CD4-positive, alpha-beta T cell treated with Interferon gamma for 1 hour (primary cell): ENCODE measurements at regions not wholly inside any gene's neighbourhood (a gene's known extent, or its start where the extent isn't known, plus 50 kb on each side); places are given as distances from the start of the nearest gene placed in this dataset.

Source experiments
- DNase-seq: peaks from one replicate; pipeline ENCODE4 v3.0.0-alpha.2; 2020

GRCh38 chr6:105901583-105901982 lies 184.6 kb upstream of the PRDM1 start:
- no peak for DNase-seq

DNA sequence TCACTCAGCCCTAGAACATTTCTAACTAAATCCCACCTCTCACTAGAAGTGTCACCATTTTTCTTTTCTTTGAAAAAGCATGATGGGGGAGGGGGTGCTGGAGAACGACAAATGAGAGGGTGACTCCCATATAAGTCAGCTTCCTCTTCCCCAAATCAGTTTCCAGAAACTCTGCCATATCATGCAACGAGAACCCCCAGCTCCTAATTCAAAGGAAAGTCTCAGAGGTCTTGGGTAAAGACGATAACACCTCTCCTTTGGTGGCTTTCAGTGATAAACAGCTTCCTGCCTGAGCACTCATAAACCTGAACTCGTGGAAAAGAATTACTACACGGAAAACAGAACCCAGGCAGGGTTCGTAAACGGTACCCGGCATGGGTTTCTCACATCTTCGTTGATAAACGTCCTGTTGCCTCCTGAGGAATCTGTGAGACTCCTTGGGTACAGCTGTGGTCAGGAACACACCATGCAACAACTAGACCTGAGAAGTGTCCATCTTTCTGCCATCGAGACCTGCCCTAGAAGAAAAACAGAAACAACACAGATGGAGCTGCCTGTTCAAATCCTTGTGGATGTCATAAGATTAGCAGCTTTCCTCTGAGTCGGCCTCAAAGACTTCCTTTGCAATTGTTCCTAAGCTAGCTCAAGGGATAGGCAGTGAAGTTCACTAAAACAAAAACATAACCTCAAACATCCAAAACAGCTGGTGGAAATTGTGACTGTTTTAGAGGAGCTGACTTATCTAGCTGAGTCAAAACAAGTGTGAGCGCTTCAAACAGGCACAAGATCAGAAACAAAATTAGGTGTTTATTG lies 185.8 kb upstream of the PRDM1 start:
- no peak for DNase-seq

DNA sequence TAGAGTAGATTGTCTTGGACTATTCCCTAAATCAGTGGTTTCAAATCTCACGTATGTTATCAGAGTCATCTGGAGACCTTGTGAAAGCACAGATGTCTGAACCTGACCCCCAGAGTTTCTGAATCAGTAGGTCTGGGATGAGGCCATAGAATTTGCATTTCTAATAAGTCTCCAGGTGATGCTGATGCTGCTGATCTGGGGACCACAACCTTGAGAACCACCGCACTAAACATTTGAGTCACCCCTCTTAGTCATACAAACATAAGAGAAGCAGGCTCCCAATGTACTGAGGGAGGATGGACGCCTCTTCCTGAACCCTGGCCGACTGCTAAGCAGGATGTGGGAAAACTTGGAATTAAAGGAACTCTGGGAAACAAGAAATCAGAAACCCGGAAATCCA lies 187.8 kb upstream of the PRDM1 start:
- DNase-seq, result no peak

- no peak for DNase-seq
Observed at GRCh38 chr6:105897131-105897530, 189.0 kb upstream of the PRDM1 start.

DNA sequence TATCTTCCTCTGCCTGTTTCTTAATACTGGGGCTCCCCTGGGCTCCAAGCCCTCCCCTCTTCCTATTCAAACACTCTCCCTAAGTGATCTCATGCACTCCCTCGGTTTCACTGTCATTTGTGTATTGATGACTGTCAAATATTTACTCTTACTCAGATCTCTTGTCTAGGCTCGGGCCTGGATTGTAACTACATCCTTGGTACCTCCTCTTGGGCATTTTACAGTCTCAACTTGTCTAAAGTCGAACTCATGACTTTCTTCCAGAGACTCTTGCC lies 189.4 kb upstream of the PRDM1 start:
- no peak for DNase-seq

DNA sequence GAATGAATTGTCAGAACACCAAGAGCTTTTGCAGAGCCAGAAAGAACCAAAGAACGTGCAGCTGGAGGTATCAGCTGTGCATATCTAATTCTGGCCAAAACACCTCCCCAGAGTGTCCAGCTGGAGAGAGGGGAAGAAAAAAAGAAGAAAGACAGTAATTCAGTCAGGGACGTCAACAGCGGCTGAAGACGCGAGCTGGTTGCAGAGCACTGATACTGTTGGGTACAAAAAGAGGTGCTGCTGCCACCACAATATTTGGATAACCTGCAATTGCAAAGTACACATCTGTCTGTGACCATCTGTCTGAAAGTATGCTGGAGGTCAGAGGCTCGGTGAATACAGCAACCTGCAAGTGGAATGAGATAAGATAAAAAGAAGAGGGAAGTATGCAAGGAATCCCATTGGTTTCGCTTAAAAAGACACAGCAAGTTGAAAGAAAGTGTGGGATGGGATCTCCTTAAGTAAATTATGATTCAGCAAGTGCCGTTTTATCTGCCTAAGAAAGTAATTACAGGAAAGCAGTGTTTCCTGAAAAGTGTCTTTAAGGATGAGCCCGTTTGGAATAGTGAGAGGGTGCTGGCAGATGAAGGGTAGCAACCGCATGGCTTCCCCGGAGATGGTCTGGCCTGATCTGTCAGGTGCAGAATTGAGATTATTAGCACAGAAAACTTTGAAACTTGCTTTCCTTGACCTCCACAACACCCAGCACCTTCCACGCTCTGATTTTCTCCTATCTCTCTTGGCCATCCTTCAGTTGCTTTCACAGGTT lies 189.9 kb upstream of the PRDM1 start:
- DNase-seq, result no peak

GRCh38 chr6:105894556-105894955 lies 191.6 kb upstream of the PRDM1 start:
- no peak for DNase-seq

DNA sequence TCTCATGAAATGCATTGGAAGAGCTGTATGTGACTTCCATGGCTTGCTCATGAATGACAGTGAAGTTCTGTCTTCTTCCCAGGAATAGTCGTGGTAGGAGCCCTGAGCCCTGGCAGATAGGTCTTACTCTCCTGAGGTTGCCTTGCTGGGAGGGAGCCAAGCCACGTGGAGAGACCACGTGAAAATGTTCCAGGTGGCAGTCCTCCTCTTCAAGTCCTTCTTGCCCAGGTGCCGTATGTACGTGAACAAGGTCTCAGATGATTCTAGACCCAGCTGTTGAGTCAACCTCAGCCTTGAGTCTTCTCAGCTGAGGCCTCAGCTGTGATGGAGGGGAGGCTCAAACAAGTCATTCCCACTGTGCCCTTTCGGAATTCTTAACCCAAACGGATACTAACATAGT lies 192.4 kb upstream of the PRDM1 start:
- no peak for DNase-seq

DNA sequence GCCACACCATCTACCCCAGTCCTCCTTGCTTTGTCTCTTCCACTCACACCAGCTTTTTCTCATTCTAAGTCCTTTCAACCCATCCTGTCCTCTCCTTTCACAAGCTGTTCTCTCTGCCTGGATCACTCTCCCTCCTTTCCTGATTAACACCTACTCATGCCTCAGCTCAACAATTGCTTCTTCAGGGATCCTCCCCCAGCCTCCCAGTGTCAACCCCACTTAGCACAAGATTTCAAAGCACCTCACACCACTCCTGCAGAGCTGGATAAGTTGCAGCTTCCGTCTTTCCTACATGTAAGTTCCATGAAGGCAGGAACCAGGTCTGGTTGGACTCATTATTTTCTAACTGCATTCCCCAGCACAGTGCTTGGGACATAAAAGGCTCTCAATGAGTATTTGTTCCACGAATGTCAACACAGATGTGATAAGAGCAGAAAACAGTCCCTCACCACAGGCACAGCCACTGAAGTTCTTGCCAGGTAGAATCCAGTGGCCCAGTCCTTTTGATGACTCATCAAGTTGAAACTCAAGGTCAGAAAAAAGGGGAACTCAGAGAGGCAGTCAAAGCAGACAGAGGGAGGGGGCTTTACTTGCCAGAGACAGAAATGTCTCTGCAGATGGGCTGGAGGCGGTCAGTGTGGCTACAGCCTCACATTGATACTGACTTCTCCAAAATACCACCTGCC lies 193.4 kb upstream of the PRDM1 start:
- peak; percentile 28 for DNase-seq

GRCh38 chr6:105890521-105891244 lies 195.5 kb upstream of the PRDM1 start:
- no peak for DNase-seq

- DNase-seq, result no peak
Observed at GRCh38 chr6:105889902-105890301, 196.2 kb upstream of the PRDM1 start.

DNA sequence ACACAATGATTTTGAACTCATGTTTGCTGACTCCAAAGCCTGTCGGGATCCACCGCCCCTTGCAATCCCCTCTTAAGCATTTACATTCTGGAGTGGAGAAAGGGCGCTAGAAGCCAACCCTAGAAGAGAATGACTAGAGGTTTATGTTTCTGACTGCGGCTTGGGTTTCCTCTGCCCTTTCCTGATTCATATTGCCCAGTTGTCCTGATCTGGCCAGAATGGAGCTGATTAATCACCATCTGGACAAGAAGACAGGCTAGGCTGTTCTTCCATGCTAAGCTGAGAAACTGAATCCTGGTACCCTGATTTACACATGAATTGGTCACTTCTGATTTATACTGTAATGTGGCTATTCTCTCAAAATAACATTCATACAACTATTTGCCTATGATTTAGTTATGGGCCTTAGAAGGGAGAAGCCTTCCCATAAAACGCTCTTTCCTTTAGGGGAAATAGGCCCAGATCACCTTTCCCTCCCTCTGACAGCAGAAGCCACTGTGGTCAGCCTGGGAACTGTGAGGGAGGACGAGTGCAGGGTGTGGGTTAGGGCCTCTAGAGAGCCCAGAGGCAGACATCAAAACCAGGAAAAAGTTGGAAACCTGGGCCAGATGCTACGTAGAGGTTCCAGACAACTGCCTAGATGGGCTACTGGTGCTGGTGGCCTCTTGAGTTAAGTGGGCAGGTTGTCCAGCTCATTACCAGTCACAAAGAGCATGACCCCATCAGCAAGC lies 199.2 kb upstream of the PRDM1 start:
- DNase-seq, result no peak

DNA sequence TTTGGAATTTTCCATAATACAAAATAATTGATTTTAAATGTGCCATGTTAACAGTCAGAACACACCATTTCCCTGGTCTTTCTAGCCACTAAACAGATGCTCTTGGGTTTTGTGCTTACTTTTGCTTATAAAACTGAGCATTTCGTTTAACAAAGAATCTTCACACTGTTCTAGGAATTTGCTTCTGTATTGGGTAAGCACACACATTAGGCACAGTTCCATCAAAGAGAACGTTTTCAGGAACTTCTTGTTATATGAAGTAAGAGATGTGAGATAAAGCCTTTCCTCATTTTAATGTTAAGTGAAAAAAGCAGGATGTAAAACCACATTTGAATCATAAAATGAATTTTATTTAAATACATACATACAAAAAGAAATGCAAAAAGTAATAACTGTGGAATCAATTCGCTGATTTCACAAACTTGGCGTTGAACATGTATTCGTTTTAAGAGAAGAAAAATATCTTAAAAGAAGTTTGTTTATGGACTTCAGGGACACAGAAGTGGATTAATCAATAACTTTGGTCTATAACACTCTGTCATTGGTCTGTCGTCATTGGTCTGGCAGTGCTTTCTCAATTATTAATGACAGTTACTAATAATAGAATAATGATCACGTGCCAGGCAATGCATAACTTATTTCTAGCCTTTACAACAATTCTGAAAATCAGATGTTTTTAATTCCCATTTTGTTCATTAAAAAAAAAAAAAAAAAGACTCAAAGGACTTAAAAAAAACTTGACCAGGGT lies 199.9 kb upstream of the PRDM1 start:
- DNase-seq, result no peak

GRCh38 chr6:105884426-105884825 lies 201.7 kb upstream of the PRDM1 start:
- DNase-seq, result no peak

DNA sequence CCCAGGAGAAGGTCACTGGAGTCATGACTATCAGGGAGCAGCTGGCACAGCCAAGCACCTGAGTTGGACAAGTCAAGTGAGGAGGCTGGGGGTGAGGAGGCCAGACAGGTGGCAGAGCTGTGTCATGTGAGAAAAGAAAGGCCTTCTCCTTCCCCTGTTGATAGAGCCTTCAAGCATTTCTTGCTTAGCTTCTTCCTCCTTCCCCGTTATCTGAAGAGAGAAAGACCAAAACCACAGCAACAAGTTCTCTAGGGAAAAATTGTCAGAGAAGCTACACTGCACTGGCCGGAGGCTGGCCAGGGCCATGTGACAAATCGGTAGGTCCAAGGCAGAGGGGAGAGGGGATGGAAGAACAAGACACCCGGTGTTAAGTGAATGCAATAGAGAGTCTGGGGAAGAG lies 202.1 kb upstream of the PRDM1 start:
- no peak for DNase-seq

- DNase-seq, result no peak
Observed at GRCh38 chr6:105882828-105883227, 203.3 kb upstream of the PRDM1 start.

DNA sequence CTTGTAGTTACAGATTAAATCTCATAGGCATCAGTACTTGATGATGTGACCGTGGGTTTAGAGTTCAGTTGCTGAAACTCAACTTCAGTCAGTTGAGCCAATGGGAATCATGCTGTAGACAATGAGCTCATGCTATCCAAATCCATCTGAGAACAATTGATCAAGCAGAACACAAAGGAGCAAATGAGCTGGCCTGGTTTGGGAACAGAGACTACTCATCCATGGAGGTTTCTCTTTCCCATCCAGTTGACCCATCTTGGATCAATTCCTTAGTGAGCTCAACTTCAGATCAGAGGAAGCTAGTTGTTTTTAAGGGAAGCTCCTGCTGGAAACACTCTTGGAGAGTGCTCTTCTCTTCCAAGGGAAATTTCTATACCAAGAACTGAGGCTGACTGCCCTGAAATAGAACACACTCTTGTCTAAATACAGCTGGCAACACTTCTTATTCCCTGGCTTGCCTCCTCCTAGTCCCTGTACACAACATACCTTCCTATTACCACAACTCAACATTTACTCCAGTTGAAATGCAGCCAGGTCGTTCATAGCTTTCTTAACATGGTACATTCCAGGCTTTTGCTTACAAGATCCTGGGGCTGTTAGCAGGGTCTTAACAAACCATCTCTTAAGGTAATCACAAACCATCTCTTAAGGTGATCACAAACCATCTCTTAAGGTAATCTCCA lies 203.9 kb upstream of the PRDM1 start:
- DNase-seq, result no peak

GRCh38 chr6:105881608-105882007 lies 204.5 kb upstream of the PRDM1 start:
- DNase-seq, result no peak

GRCh38 chr6:105880030-105880492 lies 206.1 kb upstream of the PRDM1 start:
- peak; percentile 72 for DNase-seq

GRCh38 chr6:105879146-105879545 lies 207.0 kb upstream of the PRDM1 start:
- no peak for DNase-seq

GRCh38 chr6:105875974-105876640 lies 210.0 kb upstream of the PRDM1 start:
- no peak for DNase-seq
